Testis (tissue), 2 donors: ENCODE measurements at regions not wholly inside any gene's neighbourhood (a gene's known extent, or its start where the extent isn't known, plus 50 kb on each side); places are given as distances from the start of the nearest gene placed in this dataset.

Source experiments
- CTCF ChIP-seq, 3 experiments: fragments of 450-650 bp in 2 of 3; fragments of 200-600 bp in 1 of 3; sonication (generic) in 1 of 3; IDR thresholded peaks; one replicate each; pipeline ENCODE4 v1.5.1; 2016 to 2019; ENCODE audit warnings: antibody characterized with exemption in 3 of 3, mild to moderate bottlenecking in 2 of 3, moderate library complexity in 1 of 3
- POLR2A ChIP-seq: fragments of 450-650 bp; IDR thresholded peaks from one replicate; pipeline ENCODE4 v1.6.1; 2017; ENCODE audit warnings: antibody characterized with exemption, mild to moderate bottlenecking, moderate library complexity

GRCh38 chr6:19972221-19972620, 135.1 kb downstream of the ID4 start:
- no peak for TF ChIP-seq CTCF (IDR thresholded peaks at IDR 0.05)
- TF ChIP-seq POLR2A: no peak
